HG02610 (cell line): ENCODE measurements at regions not wholly inside any gene's neighbourhood (a gene's known extent, or its start where the extent isn't known, plus 50 kb on each side); places are given as distances from the start of the nearest gene placed in this dataset.

Source experiments
- ATAC-seq: cut with Tn5 transposase; IDR thresholded peaks from one replicate; pipeline ENCODE4 v1.9.1; 2021; ENCODE audit warnings: mild to moderate bottlenecking, moderate library complexity; ENCODE audit not compliant: unreplicated experiment

DNA sequence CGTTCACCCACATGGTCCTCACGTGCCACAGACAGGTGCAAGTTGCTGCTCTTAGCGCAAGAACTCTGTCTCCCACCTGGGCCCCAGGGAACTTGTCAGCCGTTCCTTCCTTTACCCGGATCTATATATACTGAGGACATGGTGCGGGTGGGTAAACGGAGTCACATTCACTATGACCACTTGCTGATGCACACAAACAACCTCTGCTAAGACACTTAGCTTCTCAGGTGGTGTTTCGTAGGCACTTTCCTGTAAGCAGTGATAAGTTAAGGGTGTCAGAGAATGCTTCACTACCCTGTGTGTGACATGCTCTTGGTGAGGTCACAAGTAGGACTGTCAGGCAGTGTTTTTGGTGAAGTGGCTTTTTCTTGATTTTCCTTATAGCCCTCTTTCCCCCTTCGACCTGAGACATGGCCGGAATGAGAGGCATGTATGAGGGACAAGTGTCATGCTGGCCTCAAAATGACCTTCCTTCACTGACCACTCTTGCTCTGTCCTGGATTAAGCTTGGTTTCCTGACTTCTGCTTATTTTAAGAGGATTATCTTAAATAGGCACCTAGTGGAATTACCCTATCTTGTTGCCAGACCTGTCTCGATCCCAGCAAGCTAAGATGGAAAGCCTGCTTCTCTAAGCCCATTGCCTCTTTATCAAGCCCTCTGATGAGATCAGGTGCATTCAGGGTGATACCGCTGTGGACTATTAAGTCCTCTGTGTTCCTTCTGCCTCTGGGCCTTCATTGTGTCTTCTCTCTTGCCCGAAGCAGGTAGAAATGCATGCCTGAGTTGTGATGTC, 97.1 kb upstream of the CELF4 start:
- ATAC-seq = no peak

- no peak for ATAC-seq
Observed at GRCh38 chr18:37662099-37662498, 96.5 kb upstream of the CELF4 start.

DNA sequence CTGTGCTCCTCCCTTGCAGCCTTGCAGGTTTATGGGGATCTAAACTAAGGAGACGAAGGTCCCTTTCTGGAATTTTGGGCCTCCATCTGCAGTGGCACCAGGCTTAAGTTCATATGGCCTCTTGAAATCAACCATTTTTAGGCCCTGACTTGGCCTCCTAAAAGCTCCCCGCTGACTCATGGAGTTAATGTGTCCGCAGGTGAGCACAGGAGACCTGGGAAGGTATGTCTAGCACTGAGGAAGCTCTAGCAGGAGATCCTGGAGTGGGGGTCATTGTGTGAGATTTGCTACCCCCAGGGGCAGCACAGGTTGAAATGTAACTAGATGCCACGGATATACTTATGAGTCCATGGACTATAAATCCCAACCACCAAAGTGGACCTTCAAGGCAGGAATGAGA, 95.9 kb upstream of the CELF4 start:
- ATAC-seq = no peak

DNA sequence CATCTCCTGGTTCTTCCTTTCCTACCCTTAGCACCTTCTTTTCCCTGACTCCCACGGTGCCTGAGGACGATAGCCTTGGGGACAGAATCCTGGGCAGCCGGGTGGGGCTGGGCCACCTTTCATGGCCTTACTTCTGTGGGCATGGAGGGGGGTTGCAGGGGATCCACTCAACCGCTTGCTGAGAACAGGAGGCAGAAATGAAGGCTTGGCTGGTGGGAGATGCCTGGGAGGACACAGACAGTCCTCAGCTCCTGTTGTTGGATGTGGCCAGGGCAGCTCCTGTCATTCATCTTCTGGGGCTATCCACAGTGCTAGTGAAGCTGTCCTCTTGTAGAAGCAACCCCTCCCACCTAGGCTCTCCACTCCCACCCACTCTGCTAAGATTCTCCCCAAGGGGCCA, 95.5 kb upstream of the CELF4 start:
- no peak for ATAC-seq

DNA sequence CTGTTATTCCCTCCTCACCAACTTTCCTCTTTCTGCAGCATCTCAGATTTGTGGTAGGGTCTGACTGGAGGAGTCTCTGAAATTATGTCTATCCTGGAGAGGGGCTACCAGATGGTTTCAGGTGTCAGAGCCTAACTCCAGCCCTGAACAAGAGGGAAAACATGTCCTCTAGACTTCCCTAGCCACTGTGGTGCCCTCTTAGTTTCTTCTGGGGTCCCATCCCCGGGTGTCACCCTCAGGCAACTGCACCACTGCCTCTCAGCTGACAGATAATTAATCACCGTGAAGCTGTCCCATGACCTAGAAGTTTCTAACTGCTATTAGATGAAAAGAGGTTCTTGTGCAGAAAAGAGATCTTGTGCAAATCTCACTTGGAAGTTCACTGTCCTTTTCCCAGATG, 95.1 kb upstream of the CELF4 start:
- no peak for ATAC-seq

DNA sequence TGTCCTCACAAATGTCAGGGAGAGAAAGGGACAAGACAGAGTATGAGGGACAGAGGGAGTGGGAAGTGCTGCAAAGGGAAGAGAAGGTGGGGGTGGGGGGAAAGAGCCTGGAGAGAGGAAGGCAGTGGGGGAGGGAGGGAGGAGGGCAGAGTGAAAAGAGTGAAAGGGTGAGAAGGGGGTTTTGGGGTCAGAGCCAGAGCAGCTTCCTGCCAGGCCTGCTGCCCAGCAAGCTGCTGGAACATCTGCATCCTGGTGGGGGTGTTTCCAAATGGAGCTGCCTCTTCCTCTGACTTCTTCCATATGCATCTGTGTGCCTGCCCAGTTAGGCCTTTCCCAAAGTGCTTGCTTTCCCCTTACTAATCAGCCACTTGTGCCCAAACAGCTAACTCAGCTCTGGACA, 94.3 kb upstream of the CELF4 start:
- ATAC-seq = no peak

GRCh38 chr18:37658894-37659293, 93.3 kb upstream of the CELF4 start:
- ATAC-seq = no peak

DNA sequence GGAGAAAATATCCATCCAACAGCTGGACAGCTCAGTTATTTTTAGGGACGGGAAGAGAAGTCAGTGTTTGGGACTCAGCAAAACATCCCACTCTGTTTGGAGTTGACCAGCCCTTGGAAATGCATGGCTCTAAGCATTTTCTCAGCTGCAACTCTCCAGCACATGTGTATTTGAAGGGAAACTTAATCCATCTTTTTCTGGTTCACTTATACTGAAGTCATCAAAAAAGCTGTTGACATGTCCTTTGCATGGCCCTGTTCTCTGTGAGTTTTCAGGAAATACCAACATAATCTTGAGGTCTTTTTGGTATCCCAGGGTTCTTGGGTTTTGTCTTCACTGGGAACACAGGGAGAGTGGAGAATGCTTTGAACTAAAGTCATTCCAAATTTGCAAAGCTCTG, 91.9 kb upstream of the CELF4 start:
- ATAC-seq = no peak

DNA sequence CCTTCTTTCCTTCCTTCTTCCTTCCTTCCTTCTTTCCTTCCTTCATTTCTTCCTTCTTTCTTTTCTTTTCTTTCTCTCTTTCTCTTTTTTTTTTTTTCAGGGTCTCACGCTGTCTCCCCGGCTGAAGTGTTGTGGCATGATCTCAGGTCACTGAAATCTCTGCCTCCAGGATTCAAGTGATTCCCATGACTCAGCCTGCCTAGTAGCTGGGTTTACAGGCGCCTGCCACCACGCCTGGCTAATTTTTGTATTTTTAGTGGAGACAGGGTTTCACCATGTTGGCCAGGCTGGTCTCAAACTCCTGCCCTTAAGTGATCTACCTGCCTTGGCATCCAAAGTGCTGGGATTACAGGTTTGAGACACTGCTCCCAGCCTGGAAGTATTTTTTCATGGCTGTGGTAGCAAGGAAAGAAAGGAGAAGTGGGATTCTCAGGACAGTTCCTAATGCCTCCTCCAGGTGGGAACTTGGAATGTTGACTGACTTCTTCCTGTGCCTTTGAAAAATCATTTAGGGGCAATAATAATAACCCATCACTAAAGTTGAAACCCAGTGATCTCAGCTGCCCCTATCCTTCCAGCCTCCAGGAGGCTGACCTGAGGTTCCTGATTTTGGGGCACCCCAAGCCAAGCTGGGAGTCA, 89.3 kb upstream of the CELF4 start:
- ATAC-seq = no peak

DNA sequence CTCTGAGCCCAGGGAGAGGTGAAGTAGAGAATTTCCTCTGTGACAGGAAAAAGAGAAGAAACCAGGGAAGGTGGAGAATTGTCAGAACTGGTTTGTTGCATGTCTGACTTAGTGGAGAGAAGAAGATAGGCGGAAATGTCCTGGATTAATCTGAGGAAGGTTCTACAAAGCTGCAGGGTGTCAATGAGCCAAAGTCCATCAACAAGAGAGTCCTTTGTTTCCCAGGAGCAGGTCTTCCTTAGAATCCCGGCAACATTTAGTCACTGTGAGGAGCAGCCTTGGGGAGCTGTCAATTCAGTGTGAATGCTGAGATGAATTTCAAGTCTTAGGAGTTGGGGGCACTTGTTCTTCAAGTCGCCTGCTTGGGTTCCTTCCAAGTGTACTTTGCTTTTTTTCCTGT, 88.4 kb upstream of the CELF4 start:
- no peak for ATAC-seq

DNA sequence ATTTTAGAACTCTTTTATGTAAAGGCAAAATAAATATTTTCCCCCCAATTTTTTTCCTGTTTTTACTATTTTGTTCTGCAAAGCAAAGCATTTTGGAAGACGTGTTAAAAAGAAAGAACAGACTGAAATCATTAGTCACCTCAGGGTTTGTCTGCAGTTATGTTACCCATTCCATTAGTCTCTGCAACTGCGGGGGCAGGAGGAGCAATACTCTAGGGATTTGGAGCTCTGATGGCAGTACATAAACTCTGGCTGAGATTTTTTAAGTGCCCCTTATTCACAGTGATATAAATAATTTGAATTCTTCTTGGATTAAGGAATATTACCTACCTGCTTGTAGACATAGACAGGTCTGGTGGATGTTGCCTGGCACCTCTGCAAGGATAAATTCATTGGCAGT, 88.0 kb upstream of the CELF4 start:
- ATAC-seq = no peak

DNA sequence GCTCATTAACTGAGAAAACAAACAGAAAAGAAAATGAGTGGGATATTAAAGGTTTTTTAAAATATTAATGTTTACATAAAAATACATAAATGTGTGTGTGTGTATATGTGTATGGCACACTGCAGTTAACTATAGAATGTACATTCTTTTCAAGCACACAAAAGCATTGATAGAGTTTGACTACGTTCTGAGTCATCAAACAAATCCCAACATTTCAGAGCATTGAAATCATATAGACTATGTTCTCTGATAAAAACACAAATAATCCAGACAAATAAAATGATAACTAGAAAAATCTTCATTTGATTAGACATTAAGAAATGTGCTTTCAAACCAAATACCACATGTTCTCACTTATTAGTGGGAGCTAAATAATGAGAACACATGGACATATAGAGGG, 84.3 kb upstream of the CELF4 start:
- no peak for ATAC-seq

GRCh38 chr18:37649416-37649815, 83.8 kb upstream of the CELF4 start:
- ATAC-seq = no peak

- ATAC-seq = no peak
Observed at GRCh38 chr18:37641573-37641972, 76.0 kb upstream of the CELF4 start.

GRCh38 chr18:37640504-37640903, 74.9 kb upstream of the CELF4 start:
- ATAC-seq = no peak

DNA sequence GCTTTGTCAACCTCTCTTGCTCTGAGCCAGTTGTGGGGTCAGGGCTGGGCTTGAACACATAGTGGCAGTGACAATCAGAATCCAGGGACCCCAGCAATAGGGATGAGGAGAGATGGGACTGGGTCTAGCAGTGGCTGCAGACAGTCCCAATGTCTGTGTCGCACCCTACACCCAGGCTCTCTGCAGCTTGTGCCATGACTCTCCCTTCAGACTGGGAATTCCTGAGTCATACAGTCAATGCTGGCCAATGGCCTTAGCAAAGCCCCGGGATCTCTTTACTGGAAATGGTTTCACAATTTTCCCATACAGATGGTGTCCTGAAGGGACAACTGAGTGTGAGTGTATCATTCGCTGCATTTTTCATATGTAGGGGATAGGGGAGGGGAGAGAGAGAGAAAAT, 74.2 kb upstream of the CELF4 start:
- no peak for ATAC-seq

GRCh38 chr18:37637478-37637850, 71.9 kb upstream of the CELF4 start:
- no peak for ATAC-seq

GRCh38 chr18:37636831-37637477, 71.4 kb upstream of the CELF4 start:
- ATAC-seq = no peak

GRCh38 chr18:37634516-37634915, 68.9 kb upstream of the CELF4 start:
- no peak for ATAC-seq

DNA sequence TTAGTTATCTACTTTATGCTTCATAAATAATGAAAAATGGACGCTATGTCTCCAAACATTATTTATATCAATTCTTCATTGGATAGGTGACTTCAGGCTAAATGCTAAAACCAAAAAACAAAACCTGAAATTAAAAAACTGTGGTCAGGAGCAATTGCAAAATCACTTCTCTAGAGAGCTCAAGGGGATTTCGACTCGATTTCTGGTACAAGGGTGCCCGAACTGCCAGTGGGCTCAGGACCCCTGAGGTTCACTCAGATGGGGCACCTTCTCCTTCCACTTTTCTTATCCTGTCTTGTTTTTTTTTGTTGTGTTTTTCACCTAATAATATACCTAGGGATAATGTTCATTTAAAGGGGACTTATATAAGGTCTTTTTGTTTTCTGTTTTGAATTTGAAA, 65.8 kb upstream of the CELF4 start:
- ATAC-seq = no peak

GRCh38 chr18:37630334-37630733, 64.7 kb upstream of the CELF4 start:
- ATAC-seq = no peak

DNA sequence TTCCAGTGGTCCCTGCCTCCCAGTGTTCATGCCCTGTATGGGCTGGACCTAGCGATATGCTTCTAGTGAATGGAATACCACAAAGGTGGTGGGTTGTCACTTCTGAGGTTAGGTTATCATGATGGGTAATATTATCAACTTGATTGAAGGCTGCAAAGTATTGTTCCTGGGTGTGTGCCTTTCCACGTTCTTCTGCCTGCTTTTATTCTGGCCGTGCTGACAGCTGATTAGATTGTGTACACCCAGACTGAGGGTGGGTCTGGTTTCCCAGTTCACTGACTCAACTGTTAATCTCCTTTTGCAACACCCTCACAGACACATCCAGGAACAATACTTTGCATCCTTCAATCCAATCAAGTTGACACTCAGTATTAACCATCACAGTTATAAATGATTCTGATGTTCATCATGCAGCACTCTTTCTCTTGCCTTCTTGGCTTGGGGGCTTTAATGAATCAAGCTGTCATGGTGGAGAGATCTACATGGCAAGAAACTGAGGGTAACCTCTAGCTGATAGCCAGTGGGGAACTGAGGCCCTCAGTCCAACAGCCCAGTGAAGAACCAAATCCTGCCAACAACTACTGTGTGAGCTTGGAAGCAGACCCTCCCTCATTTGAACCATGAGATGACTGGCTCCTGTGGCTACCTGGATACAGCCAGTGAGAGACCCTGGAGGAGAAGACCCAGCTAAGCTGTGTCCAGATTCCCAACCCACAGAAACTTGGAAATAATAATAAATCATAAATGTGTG, 63.0 kb upstream of the CELF4 start:
- ATAC-seq = no peak
